ENCODE measurements at regions not wholly inside any gene's neighbourhood (a gene's known extent, or its start where the extent isn't known, plus 50 kb on each side); places are given as distances from the start of the nearest gene placed in this dataset.

DNA sequence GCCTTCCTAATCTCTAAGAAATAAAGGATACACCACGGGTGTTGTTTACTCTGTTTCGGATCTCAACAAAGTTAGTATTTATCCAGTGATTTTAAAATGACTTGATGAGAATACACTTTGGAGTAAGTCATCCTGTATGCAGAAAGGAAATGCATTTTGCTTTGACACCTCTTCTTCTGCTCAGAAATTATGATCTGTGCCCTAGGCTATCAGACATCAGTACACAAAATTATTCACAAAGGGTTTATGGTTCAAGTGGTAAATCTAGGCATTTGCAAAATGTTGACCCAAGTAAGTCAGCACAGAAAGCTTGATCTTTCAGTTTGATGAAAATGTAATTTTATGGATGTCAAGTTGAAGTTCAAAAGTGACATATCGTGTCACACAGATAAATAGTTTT lies 248.5 kb downstream of the ATP23 start:
- no peaks in the 10 kb centered on the region for H3K36me3 ChIP-seq (ENCODE audit: control insufficient read depth, insufficient read depth, low read length)
- DNase-seq (ENCODE audit: low read depth), result no peak
- ChIA-PET POLR2A (no interaction called here), CTCF (no interaction called here)
- H3K27me3 ChIP-seq (ENCODE audit: control insufficient read depth, insufficient read depth, low read length), result no peaks in the 10 kb centered on the region
- no peak for TF ChIP-seq CTCF (IDR thresholded peaks at IDR 0.05; ENCODE audit: insufficient read depth, low read depth, low read length)
- H3K4me3 ChIP-seq (ENCODE audit: low read depth, low read length), result no peak overlapping the region

DNA sequence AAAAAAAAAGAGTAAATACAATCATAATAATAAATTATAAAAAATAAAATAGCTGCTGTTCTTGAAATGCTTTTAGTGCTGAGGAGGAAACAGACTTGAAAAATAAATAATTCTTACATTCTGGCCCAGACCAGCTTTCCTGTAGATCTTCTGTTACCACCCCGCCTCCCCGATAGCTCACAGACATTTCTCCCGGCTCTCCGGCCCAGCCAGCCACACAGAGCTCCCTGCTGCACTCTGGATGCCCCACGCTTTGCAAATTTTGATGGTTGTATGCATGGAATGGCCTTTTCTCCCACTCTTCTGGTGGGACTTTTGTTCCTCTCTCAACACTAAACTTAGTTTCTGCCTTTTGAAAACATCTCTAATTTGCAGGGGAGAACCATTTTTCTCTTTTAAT lies 249.3 kb downstream of the ATP23 start:
- ChIA-PET POLR2A (no interaction called here), CTCF (no interaction called here)
- DNase-seq (ENCODE audit: low read depth), result no peak
- TF ChIP-seq CTCF (IDR thresholded peaks at IDR 0.05; ENCODE audit: insufficient read depth, low read depth, low read length), result no peak
- Histone ChIP-seq H3K4me3 (ENCODE audit: low read depth, low read length) (no peak overlapping the region), H3K36me3 (ENCODE audit: control insufficient read depth, insufficient read depth, low read length) (no peaks in the 10 kb centered on the region), H3K27me3 (ENCODE audit: control insufficient read depth, insufficient read depth, low read length) (no peaks in the 10 kb centered on the region)

GRCh38 chr12:58196971-58197370 lies 255.6 kb downstream of the ATP23 start:
- no peak for DNase-seq (ENCODE audit: low read depth)
- ChIA-PET POLR2A (no interaction called here), CTCF (no interaction called here)
- Histone ChIP-seq H3K36me3 (ENCODE audit: control insufficient read depth, insufficient read depth, low read length) (no peaks in the 10 kb centered on the region), H3K27me3 (ENCODE audit: control insufficient read depth, insufficient read depth, low read length) (peaks cover 3% of the 10 kb centered on the region), H3K4me3 (ENCODE audit: low read depth, low read length) (no peak overlapping the region)
- no peak for TF ChIP-seq CTCF (IDR thresholded peaks at IDR 0.05; ENCODE audit: insufficient read depth, low read depth, low read length)

GRCh38 chr12:58202933-58203718 lies 261.8 kb downstream of the ATP23 start:
- ChIA-PET POLR2A (no interaction called here), CTCF (no interaction called here)
- DNase-seq (ENCODE audit: low read depth), result no peak
- no peaks in the 10 kb centered on the region for H3K36me3 ChIP-seq (ENCODE audit: control insufficient read depth, insufficient read depth, low read length)
- H3K27me3 ChIP-seq (ENCODE audit: control insufficient read depth, insufficient read depth, low read length), result peaks cover 3% of the 10 kb centered on the region
- no peak for TF ChIP-seq CTCF (IDR thresholded peaks at IDR 0.05; ENCODE audit: insufficient read depth, low read depth, low read length)
- H3K4me3 ChIP-seq (ENCODE audit: low read depth, low read length), result no peak overlapping the region

DNA sequence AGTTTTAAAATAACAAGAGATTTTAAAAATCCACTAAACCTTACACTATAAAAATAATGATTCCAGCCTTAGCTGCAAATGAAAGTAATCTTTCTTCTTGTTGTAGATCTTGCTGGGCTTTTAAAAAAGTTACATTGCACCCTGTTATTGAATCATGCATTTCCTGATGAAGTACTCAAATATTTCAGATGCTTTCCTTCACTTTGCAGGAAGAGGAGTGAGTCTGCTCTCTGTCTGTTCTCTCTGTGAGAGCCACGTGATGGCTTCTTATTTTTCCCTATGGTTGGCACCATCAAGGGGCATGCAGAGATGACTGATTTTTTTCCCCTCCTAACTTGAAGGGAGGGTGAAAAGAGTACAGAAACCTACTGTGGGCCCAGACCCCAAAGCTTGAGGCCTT lies 262.7 kb downstream of the ATP23 start:
- Histone ChIP-seq H3K27me3 (ENCODE audit: control insufficient read depth, insufficient read depth, low read length) (peaks cover 3% of the 10 kb centered on the region), H3K36me3 (ENCODE audit: control insufficient read depth, insufficient read depth, low read length) (no peaks in the 10 kb centered on the region), H3K4me3 (ENCODE audit: low read depth, low read length) (no peak overlapping the region)
- no peak for TF ChIP-seq CTCF (IDR thresholded peaks at IDR 0.05; ENCODE audit: insufficient read depth, low read depth, low read length)
- ChIA-PET POLR2A (no interaction called here), CTCF (interaction anchor here (0.6 kb wide), 1 partner anchor 266 kb away, joined by 3 read pairs; no protein-coding TSS in a partner anchor)
- DNase-seq (ENCODE audit: low read depth), result no peak
